ENCODE measurements at regions not wholly inside any gene's neighbourhood (a gene's known extent, or its start where the extent isn't known, plus 50 kb on each side); places are given as distances from the start of the nearest gene placed in this dataset.

- no peak overlapping the region for H3K4me3 ChIP-seq
- 56 to 65% (median 60%) methylated on average over 4 of the region's 4 CpGs for WGBS, 4 donors
- ATAC-seq (peak in 1 of 4 donors; percentile 22), DNase-seq (no peak)
- H3K4me1 ChIP-seq: peaks cover 0 to 4% (median 0%) of the 10 kb centered on the region in 12 donors
- peaks cover 0 to 8% (median 0%) of the 10 kb centered on the region in 12 donors for H3K9me3 ChIP-seq
- TF ChIP-seq POLR2A (IDR thresholded peaks at IDR 0.05) (no peak), CTCF (IDR thresholded peaks at IDR 0.05) (no peak)
- H3K27ac ChIP-seq: peak overlapping the region in 6 of 12 donors; percentile 17 to 57 (median 38)
- no peaks in the 10 kb centered on the region for H3K36me3 ChIP-seq
- intact Hi-C loops (cut with DNase I): no loop called here
- H3K27me3 ChIP-seq: no peaks in the 10 kb centered on the region
Measured at GRCh38 chr10:89144836-89145235, 62.3 kb downstream of the CH25H start.

- peaks cover 0 to 4% (median 0%) of the 10 kb centered on the region in 12 donors for H3K4me1 ChIP-seq
- ATAC-seq: no peak
- no peak overlapping the region for H3K4me3 ChIP-seq
- no peak for DNase-seq
- intact Hi-C loops (cut with DNase I): no loop called here
- H3K27me3 ChIP-seq: no peaks in the 10 kb centered on the region
- WGBS, 4 donors: 55 to 64% (median 59%) methylated on average over 2 of the region's 2 CpGs
- no peak overlapping the region for H3K27ac ChIP-seq
- TF ChIP-seq POLR2A (IDR thresholded peaks at IDR 0.05): no peak
- TF ChIP-seq CTCF (IDR thresholded peaks at IDR 0.05): no peak
- H3K36me3 ChIP-seq: no peaks in the 10 kb centered on the region
- H3K9me3 ChIP-seq: no peaks in the 10 kb centered on the region
Measured at GRCh38 chr10:89142590-89142989, 64.5 kb downstream of the CH25H start.

GRCh38 chr10:89138755-89139490 is 68.2 kb downstream of the CH25H start:
- Histone ChIP-seq H3K4me3 (no peak overlapping the region), H3K27ac (no peak overlapping the region), H3K9me3 (no peaks in the 10 kb centered on the region), H3K4me1 (peaks cover 0 to 4% (median 0%) of the 10 kb centered on the region in 12 donors), H3K36me3 (no peaks in the 10 kb centered on the region), H3K27me3 (no peaks in the 10 kb centered on the region)
- ATAC-seq (no peak), DNase-seq (no peak)
- intact Hi-C loops (cut with DNase I): no loop called here
- no peak for TF ChIP-seq CTCF (IDR thresholded peaks at IDR 0.05)
- no peak for TF ChIP-seq POLR2A (IDR thresholded peaks at IDR 0.05)
- WGBS, 4 donors: 85 to 92% (median 87%) methylated on average over 1 of the region's 1 CpG

GRCh38 chr10:89134963-89135362 is 72.2 kb downstream of the CH25H start:
- Histone ChIP-seq H3K27me3 (no peaks in the 10 kb centered on the region), H3K9me3 (peaks cover 0 to 4% (median 0%) of the 10 kb centered on the region in 12 donors), H3K36me3 (no peaks in the 10 kb centered on the region), H3K4me1 (no peaks in the 10 kb centered on the region), H3K27ac (no peak overlapping the region), H3K4me3 (no peak overlapping the region)
- no peak for ATAC-seq
- DNase-seq: no peak
- TF ChIP-seq POLR2A (IDR thresholded peaks at IDR 0.05) (no peak), CTCF (IDR thresholded peaks at IDR 0.05) (no peak)
- intact Hi-C loops (cut with DNase I): no loop called here
